Omental fat pad (tissue), 3 donors: ENCODE measurements at regions not wholly inside any gene's neighbourhood (a gene's known extent, or its start where the extent isn't known, plus 50 kb on each side); places are given as distances from the start of the nearest gene placed in this dataset.

Experiments used
- ATAC-seq: fragments of 150-250 bp; one replicate; pipeline ENCODE4 v1.9.1; 2016; ENCODE audit warnings: mild to moderate bottlenecking, moderate library complexity; ENCODE audit not compliant: low FRiP score
- DNase-seq: peaks from one replicate; pipeline ENCODE4 v3.0.0-alpha.2; 2019; ENCODE audit warnings: low spot score
- TF ChIP-seq, protein P1 (sequence below), 3 donors: fragments of 450-650 bp; IDR thresholded peaks; one replicate each; pipeline ENCODE4 v1.5.1; 2016 to 2017; ENCODE audit warnings: antibody characterized with exemption in 3 of 3, mild to moderate bottlenecking in 3 of 3, moderate library complexity in 2 of 3

DNA sequence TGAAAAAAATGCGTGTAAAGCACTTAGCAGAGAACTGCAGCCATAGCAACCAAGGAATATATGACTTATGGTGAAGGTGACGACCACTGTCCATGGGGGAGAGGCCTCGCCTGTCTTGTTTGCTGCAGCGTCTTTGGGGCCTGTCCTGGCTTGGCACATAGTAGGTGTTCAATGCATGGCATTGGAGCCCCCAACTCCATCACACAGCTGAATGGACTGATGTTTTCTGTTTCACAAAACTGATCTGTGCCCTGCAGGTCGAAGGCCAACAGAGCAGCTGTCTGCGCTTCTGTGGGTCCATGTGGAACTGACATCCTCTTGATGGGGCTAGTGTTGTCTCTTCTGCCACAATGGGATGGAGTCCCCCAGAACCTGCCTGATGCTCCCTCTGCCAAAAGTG, 296.0 kb downstream of the PTPRU start:
- ATAC-seq = no peak
- no peak for DNase-seq
- TF ChIP-seq, protein P1, sequence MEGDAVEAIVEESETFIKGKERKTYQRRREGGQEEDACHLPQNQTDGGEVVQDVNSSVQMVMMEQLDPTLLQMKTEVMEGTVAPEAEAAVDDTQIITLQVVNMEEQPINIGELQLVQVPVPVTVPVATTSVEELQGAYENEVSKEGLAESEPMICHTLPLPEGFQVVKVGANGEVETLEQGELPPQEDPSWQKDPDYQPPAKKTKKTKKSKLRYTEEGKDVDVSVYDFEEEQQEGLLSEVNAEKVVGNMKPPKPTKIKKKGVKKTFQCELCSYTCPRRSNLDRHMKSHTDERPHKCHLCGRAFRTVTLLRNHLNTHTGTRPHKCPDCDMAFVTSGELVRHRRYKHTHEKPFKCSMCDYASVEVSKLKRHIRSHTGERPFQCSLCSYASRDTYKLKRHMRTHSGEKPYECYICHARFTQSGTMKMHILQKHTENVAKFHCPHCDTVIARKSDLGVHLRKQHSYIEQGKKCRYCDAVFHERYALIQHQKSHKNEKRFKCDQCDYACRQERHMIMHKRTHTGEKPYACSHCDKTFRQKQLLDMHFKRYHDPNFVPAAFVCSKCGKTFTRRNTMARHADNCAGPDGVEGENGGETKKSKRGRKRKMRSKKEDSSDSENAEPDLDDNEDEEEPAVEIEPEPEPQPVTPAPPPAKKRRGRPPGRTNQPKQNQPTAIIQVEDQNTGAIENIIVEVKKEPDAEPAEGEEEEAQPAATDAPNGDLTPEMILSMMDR (IDR thresholded peaks at IDR 0.05) = no peak

DNA sequence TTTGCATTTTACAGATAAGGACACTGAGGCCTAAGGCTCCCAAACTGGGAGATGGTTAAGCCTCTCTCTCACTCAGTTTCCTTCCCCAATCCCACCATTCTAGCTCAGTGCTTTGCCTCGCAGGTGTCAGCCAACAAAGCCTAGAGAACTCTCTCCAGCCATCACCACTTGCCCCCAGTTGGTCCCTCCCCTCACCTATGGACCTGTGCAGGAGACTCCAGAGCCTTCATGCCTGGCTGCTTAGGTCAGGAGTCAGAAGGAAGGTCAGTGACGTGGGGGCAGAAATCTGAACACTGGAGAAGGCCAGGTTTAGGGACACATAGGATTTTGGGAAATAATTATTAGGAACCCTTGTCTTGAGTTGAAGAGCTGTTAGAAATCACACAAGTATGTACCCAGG, 295.3 kb downstream of the PTPRU start:
- TF ChIP-seq, protein P1 (IDR thresholded peaks at IDR 0.05) = no peak
- ATAC-seq (no peak), DNase-seq (no peak)

DNA sequence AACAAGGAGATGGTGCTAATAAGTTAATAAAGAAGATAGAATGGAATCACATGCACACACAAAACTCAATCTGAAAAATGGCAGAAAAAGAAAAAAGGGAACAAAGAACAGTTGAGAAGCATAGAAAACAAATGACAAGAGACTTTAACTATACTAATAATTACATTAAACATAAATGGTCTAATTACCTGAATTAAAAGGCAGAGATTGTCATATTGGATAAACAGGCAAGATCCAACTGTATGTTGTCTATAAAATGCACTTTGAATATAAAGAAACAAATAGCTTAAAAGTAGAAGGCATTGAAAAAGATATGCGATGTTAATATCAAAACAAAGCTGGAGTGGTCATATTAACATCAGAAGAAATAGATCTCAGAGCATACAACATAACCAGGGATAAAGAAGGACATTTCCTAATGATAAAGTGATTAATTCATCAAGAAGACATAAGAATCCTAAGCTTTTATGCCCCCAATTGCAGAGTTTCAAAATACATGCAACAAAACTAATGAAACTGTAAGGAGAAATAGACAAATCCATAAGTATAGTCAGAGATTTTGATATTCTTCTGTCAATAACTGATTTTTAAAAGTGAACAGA, 293.5 kb downstream of the PTPRU start:
- ATAC-seq (no peak), DNase-seq (no peak)
- TF ChIP-seq, protein P1 (IDR thresholded peaks at IDR 0.05) = no peak

DNA sequence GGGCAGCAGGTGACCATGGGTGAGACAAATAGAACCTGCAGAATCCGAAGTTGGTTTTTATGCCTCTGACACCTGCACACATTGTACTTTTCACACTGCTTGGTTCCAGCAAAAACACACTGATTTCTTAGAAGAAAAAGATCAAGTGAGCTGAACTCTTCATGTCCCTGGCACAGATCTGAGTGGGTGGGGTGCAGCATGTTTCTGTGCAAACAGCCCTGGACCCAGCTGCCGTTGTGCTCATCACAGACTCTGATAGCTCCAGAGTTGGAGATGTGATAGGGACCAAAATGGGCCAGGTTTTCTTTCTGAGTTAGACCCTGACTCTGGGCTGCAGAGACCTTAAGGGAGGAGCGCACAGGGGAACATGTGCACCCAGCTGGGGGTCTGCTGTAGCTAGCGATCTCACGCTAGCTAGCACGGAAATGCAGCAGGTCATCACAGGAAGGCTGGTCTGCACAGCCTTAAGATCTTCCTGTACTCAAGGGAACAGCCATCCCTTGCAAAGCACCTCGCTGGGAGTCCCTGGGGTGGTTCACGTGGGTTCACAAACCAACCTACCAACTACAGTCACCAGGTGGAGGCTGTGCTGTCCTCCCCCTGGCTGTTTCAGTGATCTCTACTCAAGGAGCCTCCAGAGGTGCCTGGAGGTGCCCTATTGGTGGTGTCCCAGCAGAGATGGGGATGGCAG, 291.1 kb downstream of the PTPRU start:
- DNase-seq (no peak), ATAC-seq (no peak)
- TF ChIP-seq, protein P1 (IDR thresholded peaks at IDR 0.05) = no peak

DNA sequence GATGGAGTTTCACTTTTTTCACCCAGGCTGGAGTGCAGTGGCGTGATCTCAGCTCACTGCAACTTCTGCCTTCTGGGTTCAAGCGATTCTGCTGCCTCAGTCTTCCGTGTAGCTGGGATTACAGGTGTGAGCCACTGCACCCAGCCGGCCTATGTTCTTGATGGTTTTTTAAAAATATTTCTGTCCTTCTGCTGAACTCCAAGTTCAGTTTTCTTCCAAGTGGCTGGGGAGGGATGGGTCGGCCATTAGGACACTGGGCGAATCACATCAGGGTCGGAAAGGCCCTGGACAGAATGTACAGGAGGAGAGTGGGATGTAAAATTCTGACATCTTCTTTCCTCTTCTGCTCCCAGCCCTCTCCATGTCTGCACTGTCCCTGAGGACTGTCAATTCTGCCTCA, 289.6 kb downstream of the PTPRU start:
- ATAC-seq (no peak), DNase-seq (no peak)
- TF ChIP-seq, protein P1 (IDR thresholded peaks at IDR 0.05) = no peak

DNA sequence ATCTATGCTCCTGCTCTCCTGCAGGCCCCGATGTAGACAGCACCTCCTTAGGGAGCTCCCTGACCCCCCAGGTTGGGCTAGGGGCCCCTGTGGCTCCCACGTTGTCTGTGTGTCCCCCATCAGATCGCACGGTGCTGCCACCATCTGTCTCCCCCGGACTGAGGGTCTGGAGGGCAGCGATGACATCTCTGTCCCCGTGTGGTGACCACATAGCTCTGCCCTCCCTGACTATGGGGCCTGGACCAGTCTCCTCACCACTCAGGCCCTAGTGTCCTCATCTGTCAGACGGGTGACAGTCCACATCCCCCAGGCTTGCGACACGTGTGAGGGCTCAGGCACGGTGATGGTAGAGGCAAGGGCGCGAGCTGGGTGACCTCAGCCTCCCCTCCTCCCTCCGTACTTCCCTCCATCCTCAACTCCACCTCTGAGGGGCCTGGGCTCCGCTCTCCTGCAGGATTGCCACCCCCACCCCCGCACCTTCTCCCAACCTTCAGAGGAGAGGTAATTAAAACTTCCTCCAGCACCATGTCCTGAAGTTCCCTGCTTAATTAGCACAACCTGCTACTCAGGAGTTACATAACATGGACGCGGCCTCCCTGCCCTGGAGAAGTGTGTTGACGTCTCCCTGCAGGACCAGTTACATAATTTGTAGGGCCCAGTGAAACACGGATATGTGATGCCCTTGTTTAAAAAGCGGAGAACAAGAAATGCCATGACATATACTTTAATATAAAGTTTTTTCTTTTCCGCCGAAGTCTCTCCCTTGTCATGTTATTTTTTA, 288.2 kb downstream of the PTPRU start:
- no peak for DNase-seq
- TF ChIP-seq, protein P1 (IDR thresholded peaks at IDR 0.05) = no peak
- no peak for ATAC-seq
